GM18499 (cell line): ENCODE measurements at regions not wholly inside any gene's neighbourhood (a gene's known extent, or its start where the extent isn't known, plus 50 kb on each side); places are given as distances from the start of the nearest gene placed in this dataset.

Experiments
- ATAC-seq: cut with Tn5 transposase; IDR thresholded peaks from one replicate; pipeline ENCODE4 v1.9.1; 2021; ENCODE audit warnings: moderate number of reproducible peaks; ENCODE audit not compliant: insufficient read depth, unreplicated experiment

- ATAC-seq: no peak
Observed at GRCh38 chr10:107880185-107880584, 715.7 kb upstream of the SORCS1 start.

- no peak for ATAC-seq
Observed at GRCh38 chr10:107873007-107873406, 708.5 kb upstream of the SORCS1 start.

- no peak for ATAC-seq
Observed at GRCh38 chr10:107865691-107866090, 701.2 kb upstream of the SORCS1 start.

- no peak for ATAC-seq
Observed at GRCh38 chr10:107859065-107859464, 694.6 kb upstream of the SORCS1 start.

- no peak for ATAC-seq
Observed at GRCh38 chr10:107856047-107856315, 691.5 kb upstream of the SORCS1 start.

- ATAC-seq: no peak
Observed at GRCh38 chr10:107855301-107856046, 691.0 kb upstream of the SORCS1 start.

- no peak for ATAC-seq
Observed at GRCh38 chr10:107848726-107849360, 684.3 kb upstream of the SORCS1 start.

- ATAC-seq: no peak
Observed at GRCh38 chr10:107847620-107848019, 683.1 kb upstream of the SORCS1 start.

GRCh38 chr10:107834706-107835105 is 670.2 kb upstream of the SORCS1 start:
- no peak for ATAC-seq

- no peak for ATAC-seq
Observed at GRCh38 chr10:107831772-107832171, 667.3 kb upstream of the SORCS1 start.

- no peak for ATAC-seq
Observed at GRCh38 chr10:107829161-107829560, 664.7 kb upstream of the SORCS1 start.

- ATAC-seq: no peak
Observed at GRCh38 chr10:107826171-107826570, 661.7 kb upstream of the SORCS1 start.

GRCh38 chr10:107814865-107815487 is 650.5 kb upstream of the SORCS1 start:
- no peak for ATAC-seq

GRCh38 chr10:107813451-107814162 is 649.1 kb upstream of the SORCS1 start:
- no peak for ATAC-seq

- ATAC-seq: no peak
Observed at GRCh38 chr10:107809889-107810288, 645.4 kb upstream of the SORCS1 start.

- no peak for ATAC-seq
Observed at GRCh38 chr10:107807836-107808235, 643.3 kb upstream of the SORCS1 start.

GRCh38 chr10:107806026-107806425 is 641.5 kb upstream of the SORCS1 start:
- ATAC-seq: no peak

- no peak for ATAC-seq
Observed at GRCh38 chr10:107803546-107803945, 639.0 kb upstream of the SORCS1 start.

- no peak for ATAC-seq
Observed at GRCh38 chr10:107800061-107800460, 635.6 kb upstream of the SORCS1 start.

GRCh38 chr10:107790271-107790670 is 625.8 kb upstream of the SORCS1 start:
- ATAC-seq: no peak

GRCh38 chr10:107771066-107771465 is 606.6 kb upstream of the SORCS1 start:
- no peak for ATAC-seq
